ENCODE measurements at regions not wholly inside any gene's neighbourhood (a gene's known extent, or its start where the extent isn't known, plus 50 kb on each side); places are given as distances from the start of the nearest gene placed in this dataset.

- DNase-seq (ENCODE audit: low read depth) = no peak
- H3K4me3 ChIP-seq (ENCODE audit: low read depth, low read length) = no peak overlapping the region
- TF ChIP-seq CTCF (conservative IDR thresholded peaks at IDR 0.05; ENCODE audit: low read depth, low read length) = no peak
Measured at GRCh38 chr18:47557160-47557559, 305.7 kb upstream of the SKOR2 start.

DNA sequence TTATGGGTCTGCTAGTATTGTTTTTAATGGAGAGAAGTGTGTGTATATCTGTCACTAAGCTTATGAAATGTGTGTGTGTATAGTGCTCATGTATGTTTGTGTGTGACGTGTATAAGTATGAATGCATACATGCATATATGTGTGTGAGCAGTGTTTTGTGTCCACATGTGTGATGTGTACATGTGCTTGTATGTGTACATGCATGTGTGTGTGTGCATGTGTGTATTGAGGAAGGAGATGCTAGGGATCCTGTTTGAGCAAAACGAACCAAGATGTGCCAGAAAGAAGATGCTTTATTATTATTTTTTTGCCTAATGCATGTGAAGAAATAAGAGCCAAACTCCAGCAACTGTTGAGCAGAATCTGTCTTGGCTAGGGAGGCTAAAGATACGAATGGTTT, 301.3 kb upstream of the SKOR2 start:
- TF ChIP-seq CTCF (conservative IDR thresholded peaks at IDR 0.05; ENCODE audit: low read depth, low read length) = no peak
- DNase-seq (ENCODE audit: low read depth) = no peak
- no peak overlapping the region for H3K4me3 ChIP-seq (ENCODE audit: low read depth, low read length)

DNA sequence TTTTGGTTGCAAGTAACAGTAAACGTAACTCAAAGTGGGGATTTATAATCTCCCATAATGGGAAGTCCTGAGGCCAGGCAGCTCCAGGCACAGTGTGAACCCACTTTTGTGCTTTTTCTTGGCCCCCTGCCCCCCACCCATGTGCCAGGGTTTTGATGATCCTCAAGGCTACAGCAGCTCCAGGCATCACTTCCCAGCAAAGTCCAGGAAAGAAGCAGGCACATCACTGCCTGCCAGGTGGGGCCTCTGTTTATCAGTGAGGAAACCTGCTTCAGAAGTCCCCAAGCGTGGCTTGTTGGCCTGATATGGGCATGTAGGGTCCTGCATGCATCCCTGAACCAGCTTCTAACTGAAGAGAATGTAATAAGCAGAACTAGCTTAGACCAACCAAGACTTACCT, 299.2 kb upstream of the SKOR2 start:
- TF ChIP-seq CTCF (conservative IDR thresholded peaks at IDR 0.05; ENCODE audit: low read depth, low read length) = no peak
- H3K4me3 ChIP-seq (ENCODE audit: low read depth, low read length) = no peak overlapping the region
- no peak for DNase-seq (ENCODE audit: low read depth)

GRCh38 chr18:47549021-47549540, 297.6 kb upstream of the SKOR2 start:
- no peak for DNase-seq (ENCODE audit: low read depth)
- no peak overlapping the region for H3K4me3 ChIP-seq (ENCODE audit: low read depth, low read length)
- TF ChIP-seq CTCF (conservative IDR thresholded peaks at IDR 0.05; ENCODE audit: low read depth, low read length) = no peak

DNA sequence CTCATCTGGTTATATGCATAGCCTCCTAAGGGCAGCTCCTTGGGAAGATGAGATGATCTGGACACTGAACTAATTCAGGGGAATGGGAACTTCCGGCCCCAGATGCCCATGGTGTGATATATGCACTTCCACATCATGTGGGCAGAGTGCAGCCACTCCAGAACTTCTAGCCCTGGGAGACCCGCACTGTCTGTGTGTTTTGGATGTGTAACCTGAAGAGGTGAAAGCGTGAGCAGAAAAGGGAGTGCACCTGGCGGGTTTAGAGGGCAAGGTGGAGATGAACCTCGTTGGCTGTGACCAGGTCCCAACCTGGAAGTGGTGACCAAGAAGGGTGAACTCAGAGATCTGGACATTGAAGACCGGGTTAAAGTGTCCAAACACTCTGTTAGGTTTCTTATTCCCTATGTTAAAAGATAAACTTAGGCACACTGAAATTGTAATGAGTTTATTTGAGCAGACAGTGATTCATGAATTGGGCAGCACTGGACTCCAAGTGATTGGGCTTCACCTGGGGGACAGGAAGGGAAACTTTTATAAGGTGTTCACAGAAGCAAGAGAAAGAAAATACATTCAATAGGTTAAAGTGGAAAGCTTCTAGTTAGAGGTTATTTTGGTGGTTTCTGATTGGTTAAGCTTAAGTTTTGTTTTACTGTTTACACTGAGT, 296.2 kb upstream of the SKOR2 start:
- TF ChIP-seq CTCF (conservative IDR thresholded peaks at IDR 0.05; ENCODE audit: low read depth, low read length) = no peak
- DNase-seq (ENCODE audit: low read depth) = no peak
- H3K4me3 ChIP-seq (ENCODE audit: low read depth, low read length) = no peak overlapping the region

DNA sequence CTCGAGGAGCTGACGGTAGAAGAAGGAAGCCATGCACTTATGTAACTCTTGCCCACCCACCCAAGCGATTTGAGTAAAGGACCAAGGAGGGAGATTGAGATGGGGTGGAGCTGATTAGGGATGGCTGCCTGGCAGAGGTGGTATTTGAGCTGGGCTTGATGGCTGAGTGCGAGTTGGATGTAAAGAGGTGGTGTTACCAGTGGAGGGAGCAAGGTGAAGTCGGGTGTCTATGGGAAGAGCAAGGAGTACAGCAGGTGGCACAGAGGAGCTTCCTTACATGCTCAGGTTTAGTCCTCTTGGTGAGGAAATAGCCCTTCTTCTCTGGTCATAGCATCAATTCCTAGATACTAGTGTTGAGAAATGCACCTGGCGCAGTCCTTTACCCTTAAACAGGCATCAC, 294.2 kb upstream of the SKOR2 start:
- no peak for DNase-seq (ENCODE audit: low read depth)
- no peak overlapping the region for H3K4me3 ChIP-seq (ENCODE audit: low read depth, low read length)
- no peak for TF ChIP-seq CTCF (conservative IDR thresholded peaks at IDR 0.05; ENCODE audit: low read depth, low read length)

- no peak overlapping the region for H3K4me3 ChIP-seq (ENCODE audit: low read depth, low read length)
- TF ChIP-seq CTCF (conservative IDR thresholded peaks at IDR 0.05; ENCODE audit: low read depth, low read length) = no peak
- no peak for DNase-seq (ENCODE audit: low read depth)
Measured at GRCh38 chr18:47543080-47543479, 291.6 kb upstream of the SKOR2 start.
